HCT116 (cell line): ENCODE measurements at regions not wholly inside any gene's neighbourhood (a gene's known extent, or its start where the extent isn't known, plus 50 kb on each side); places are given as distances from the start of the nearest gene placed in this dataset.

Experiments used
- ATAC-seq: fragments of 200-7000 bp; cut with Tn5 transposase; 2 replicates; pipeline ENCODE4 v1.9.1; 2020; ENCODE audit warnings: mild to moderate bottlenecking, moderate library complexity
- BruUV-seq: library from RNA; stranded (reverse); fragments of 400-500 nt; replicated peaks from 2 replicates; lab custom pipeline; 2021; lab: Mats Ljungman, UMichigan
- CTCF ChIA-PET: fragments of 300-600 bp; sonication (Branson Sonifier 250); formaldehyde crosslinking; loops from one replicate; lab custom pipeline; 2021; ENCODE audit warnings: antibody characterized with exemption; lab: Charles Lee
- POLR2A ChIA-PET: fragments of 300-600, 350-600 bp; sonication (Branson Sonifier 250); formaldehyde crosslinking; loops from one replicate; lab custom pipeline; 2021; ENCODE audit warnings: antibody characterized with exemption; lab: Charles Lee
- RAD21 ChIA-PET, 2 experiments: fragments of 300-600 bp; sonication (Branson Sonifier 250); formaldehyde crosslinking; loops; one replicate each; lab custom pipeline; 2023; ENCODE audit warnings: low total read pairs in 2 of 2; ENCODE audit not compliant: uncharacterized antibody in 2 of 2, unreplicated experiment in 2 of 2, low non-redundant PET in 1 of 2; lab: Charles Lee
- DNase-seq: peaks from one replicate; pipeline ENCODE4 v3.0.0-alpha.2; 2010; ENCODE audit warnings: low read depth, low spot score
- H2AFZ ChIP-seq: fragments of 200-600 bp; shearing (Covaris generic), sonication (generic); 2 replicates; pipeline ENCODE4 v1.6.1; 2017; ENCODE audit warnings: low read depth, mixed run types, mixed read lengths, antibody characterized with exemption, low read length; ENCODE audit not compliant: poor library complexity, severe bottlenecking
- H3K27ac ChIP-seq: 2 replicates; pipeline ENCODE4 v1.5.1; 2012; ENCODE audit warnings: low read depth, low read length
- H3K27me3 ChIP-seq: fragments of 200-600 bp; sonication (generic); 2 replicates; pipeline ENCODE4 v1.6.1; 2016; ENCODE audit warnings: mixed run types, low read length, mixed read lengths; ENCODE audit not compliant: insufficient read depth
- H3K36me3 ChIP-seq, 2 experiments: fragments of 200-500 bp in 1 of 2; fragments of 200-600 bp in 1 of 2; sonication (Bioruptor generic) in 1 of 2; sonication (generic) in 1 of 2; 2 replicates each; pipeline versions ENCODE4 v1.5.1 to v1.6.1; 2014 to 2016; ENCODE audit warnings: low read length in 2 of 2, inconsistent platforms in 1 of 2, mixed read lengths in 1 of 2, mixed run types in 1 of 2; ENCODE audit not compliant: insufficient read depth in 2 of 2, control insufficient read depth in 1 of 2
- H3K4me1 ChIP-seq, 2 experiments: fragments of 200-600 bp in 1 of 2; sonication (generic) in 1 of 2; 2 replicates each; pipeline versions ENCODE4 v1.5.1 to v1.6.1; 2012 to 2017; ENCODE audit warnings: low read length in 2 of 2, inconsistent platforms in 1 of 2, mild to moderate bottlenecking in 1 of 2, mixed read lengths in 1 of 2, mixed run types in 1 of 2, moderate library complexity in 1 of 2; ENCODE audit not compliant: insufficient read depth in 2 of 2, control insufficient read depth in 1 of 2
- H3K4me2 ChIP-seq: fragments of 200-600 bp; sonication (generic); 2 replicates; pipeline ENCODE4 v1.6.1; 2017; ENCODE audit warnings: mixed run types, low read length, mixed read lengths
- H3K4me3 ChIP-seq, 2 experiments: fragments of 200-600 bp in 1 of 2; sonication (generic) in 1 of 2; replicated peaks in 1 of 2; 2 replicates each; pipeline ENCODE4 v1.5.1; 2011 to 2016; ENCODE audit warnings: low read length in 2 of 2, control low read depth in 1 of 2, low read depth in 1 of 2, mild to moderate bottlenecking in 1 of 2, mixed read lengths in 1 of 2, mixed run types in 1 of 2
- H3K79me2 ChIP-seq: fragments of 200-600 bp; sonication (generic); 2 replicates; pipeline ENCODE4 v1.6.1; 2017; ENCODE audit warnings: mild to moderate bottlenecking, mixed run types, low read length, moderate library complexity, mixed read lengths; ENCODE audit not compliant: insufficient read depth
- H3K9ac ChIP-seq: fragments of 200-600 bp; sonication (generic); 2 replicates; pipeline ENCODE4 v1.6.1; 2016; ENCODE audit warnings: low read length, mixed read lengths
- H3K9me2 ChIP-seq: fragments of 200-600 bp; sonication (generic), shearing (Covaris generic); 2 replicates; pipeline ENCODE4 v1.6.1; 2017; ENCODE audit warnings: mixed run types, mild to moderate bottlenecking, moderate library complexity; ENCODE audit not compliant: insufficient read depth
- H3K9me3 ChIP-seq, 2 experiments: fragments of 200-500 bp in 1 of 2; fragments of 200-600 bp in 1 of 2; sonication (Bioruptor generic) in 1 of 2; sonication (generic) in 1 of 2; 2 replicates each; pipeline ENCODE4 v1.6.1; 2014 to 2017; ENCODE audit warnings: low read length in 2 of 2, mixed read lengths in 2 of 2, inconsistent platforms in 1 of 2, low read depth in 1 of 2, mild to moderate bottlenecking in 1 of 2, mixed run types in 1 of 2, moderate library complexity in 1 of 2; ENCODE audit not compliant: control insufficient read depth in 1 of 2, insufficient read depth in 1 of 2
- H4K20me1 ChIP-seq: fragments of 200-600 bp; sonication (generic), shearing (Covaris generic); 2 replicates; pipeline ENCODE4 v1.6.1; 2017; ENCODE audit warnings: mixed run types, mild to moderate bottlenecking, moderate library complexity; ENCODE audit not compliant: insufficient read depth
- CTCF ChIP-seq, 3 experiments: fragments of 200-600 bp in 1 of 3; sonication (generic) in 1 of 3; IDR thresholded peaks in 2 of 3; conservative IDR thresholded peaks in 1 of 3; 2 replicates each; pipeline ENCODE4 v1.5.1; 2012 to 2017; ENCODE audit warnings: low read depth in 2 of 3, low read length in 2 of 3, antibody characterized with exemption in 1 of 3, borderline replicate concordance in 1 of 3, control low read depth in 1 of 3, mild to moderate bottlenecking in 1 of 3, mixed read lengths in 1 of 3, mixed run types in 1 of 3, moderate library complexity in 1 of 3; ENCODE audit not compliant: insufficient read depth in 1 of 3
- FOSL1 ChIP-seq: IDR thresholded peaks from 2 replicates; pipeline ENCODE4 v1.6.1; 2012; ENCODE audit warnings: low read depth
- POLR2A ChIP-seq: IDR thresholded peaks from 2 replicates; pipeline ENCODE4 v1.7.0; 2011; ENCODE audit warnings: borderline replicate concordance; ENCODE audit not compliant: insufficient read depth, insufficient read length; ENCODE audit errors: extremely low read depth
- POLR2AphosphoS5 ChIP-seq: IDR thresholded peaks from 2 replicates; pipeline ENCODE4 v1.6.1; 2011; ENCODE audit warnings: mild to moderate bottlenecking, low read depth, low read length, moderate library complexity
- RAD21 ChIP-seq: IDR thresholded peaks from 2 replicates; pipeline ENCODE4 v1.6.1; 2012; ENCODE audit warnings: low read depth, mild to moderate bottlenecking
- SP1 ChIP-seq: IDR thresholded peaks from 2 replicates; pipeline ENCODE4 v1.6.1; 2012; ENCODE audit warnings: low read depth
- intact Hi-C: fragments of 100-400 bp; cut with micrococcal nuclease; formaldehyde crosslinking; loops from 2 replicates; pipeline ENCODE4 v1.10.0; 2022

- BruUV-seq, result no TSS peak
- no peak overlapping the region for H2AFZ ChIP-seq
- TF ChIP-seq CTCF (IDR thresholded peaks at IDR 0.05 in 2 of 3, conservative IDR thresholded peaks at IDR 0.05 in 1 of 3; ENCODE audit: borderline replicate concordance in 1 of 3, insufficient read depth in 1 of 3, low read depth in 2 of 3, low read length in 2 of 3), result peak; percentile 66 to 94 (median 90)
- no peak for TF ChIP-seq FOSL1
- TF ChIP-seq RAD21, result peak; percentile 77
- no peak for TF ChIP-seq SP1
- TF ChIP-seq POLR2AphosphoS5, result no peak
- TF ChIP-seq POLR2A, result no peak
- H3K9me2 ChIP-seq, result no peaks in the 10 kb centered on the region
- peaks cover 13% of the 10 kb centered on the region for H3K27me3 ChIP-seq
- H3K4me2 ChIP-seq, result no peak overlapping the region
- no peak overlapping the region for H3K9ac ChIP-seq
- intact Hi-C loops, result loop anchor here (1.0 kb wide), 2 partner anchors 176 to 386 kb away; no protein-coding TSS in a partner anchor
- H3K4me1 ChIP-seq, result peaks cover 0 to 1% of the 10 kb centered on the region in 2 experiments; a peak in 2 of 4 replicates
- DNase-seq (peak; percentile 39), ATAC-seq (peak; percentile 98)
- ChIA-PET RAD21 (no interaction called here), CTCF (interaction anchor here (0.7 to 2.0 kb wide), 3 partner anchors 176 to 268 kb away, joined by 3 to 7 read pairs (median 3); no protein-coding TSS in a partner anchor), POLR2A (no interaction called here)
- H3K79me2 ChIP-seq, result no peaks in the 10 kb centered on the region
- H3K36me3 ChIP-seq, result no peaks in the 10 kb centered on the region
- H3K27ac ChIP-seq, result no peak overlapping the region
- H3K9me3 ChIP-seq, result no peaks in the 10 kb centered on the region
- no peaks in the 10 kb centered on the region for H4K20me1 ChIP-seq
- no peak overlapping the region for H3K4me3 ChIP-seq
Measured at GRCh38 chr15:97909291-97909891, 51.1 kb upstream of the ARRDC4 start.
